ENCODE measurements at regions not wholly inside any gene's neighbourhood (a gene's known extent, or its start where the extent isn't known, plus 50 kb on each side); places are given as distances from the start of the nearest gene placed in this dataset.

GRCh38 chr16:73210084-73210483 is 162.2 kb upstream of the ZFHX3 start:
- TF ChIP-seq CTCF (conservative IDR thresholded peaks at IDR 0.05) (no peak), ZFX (IDR thresholded peaks at IDR 0.05) (no peak)

Data from C4-2B (cell line).